SK-N-SH (cell line): ENCODE measurements at regions not wholly inside any gene's neighbourhood (a gene's known extent, or its start where the extent isn't known, plus 50 kb on each side); places are given as distances from the start of the nearest gene placed in this dataset.

Source experiments
- CTCF ChIP-seq: fragments of 200-600 bp; sonication (generic); IDR thresholded peaks from 2 replicates; pipeline ENCODE4 v1.6.1; 2017; ENCODE audit warnings: antibody characterized with exemption, mild to moderate bottlenecking, moderate library complexity
- EP300 ChIP-seq, 2 experiments: IDR thresholded peaks; 2 replicates each; pipeline versions ENCODE4 v1.4.0 to v1.6.1; 2012; ENCODE audit warnings: borderline replicate concordance in 1 of 2, low read depth in 1 of 2, low read length in 1 of 2
- FOSL2 ChIP-seq: IDR thresholded peaks from 2 replicates; pipeline ENCODE4 v1.4.0; 2012; ENCODE audit warnings: low read depth, mild to moderate bottlenecking, moderate library complexity, borderline replicate concordance
- FOXM1 ChIP-seq: IDR thresholded peaks from 2 replicates; pipeline ENCODE4 v1.4.0; 2012; ENCODE audit warnings: low read depth, mild to moderate bottlenecking
- POLR2AphosphoS5 ChIP-seq: IDR thresholded peaks from 2 replicates; pipeline ENCODE4 v1.6.1; 2012; ENCODE audit warnings: low read depth, low read length
- RAD21 ChIP-seq: IDR thresholded peaks from 2 replicates; pipeline ENCODE4 v1.6.1; 2012; ENCODE audit warnings: mild to moderate bottlenecking, low read length
- SMC3 ChIP-seq: IDR thresholded peaks from 2 replicates; pipeline ENCODE4 v1.6.1; 2012; ENCODE audit warnings: low read depth, low read length, improper control_type of control experiment
- TAF1 ChIP-seq: IDR thresholded peaks from 2 replicates; pipeline ENCODE4 v1.6.1; 2012; ENCODE audit warnings: low read depth, mild to moderate bottlenecking, low read length, moderate library complexity, borderline replicate concordance
- TEAD4 ChIP-seq: IDR thresholded peaks from 2 replicates; pipeline ENCODE4 v1.4.0; 2012; ENCODE audit warnings: mild to moderate bottlenecking, borderline replicate concordance; ENCODE audit not compliant: insufficient read depth
- USF1 ChIP-seq: IDR thresholded peaks from 2 replicates; pipeline ENCODE4 v1.4.0; 2012; ENCODE audit warnings: low read depth, borderline replicate concordance
- YY1 ChIP-seq: IDR thresholded peaks from 2 replicates; pipeline ENCODE4 v1.4.0; 2012; ENCODE audit warnings: low read depth, mild to moderate bottlenecking

GRCh38 chr13:111060237-111060919, 54.7 kb upstream of the ARHGEF7 start:
- TF ChIP-seq SMC3, result no peak
- no peak for TF ChIP-seq USF1
- TF ChIP-seq CTCF, result no peak
- TF ChIP-seq TEAD4, result no peak
- no peak for TF ChIP-seq EP300 (IDR thresholded peaks at IDR 0.05; ENCODE audit: borderline replicate concordance in 1 of 2, low read depth in 1 of 2, low read length in 1 of 2)
- TF ChIP-seq POLR2AphosphoS5, result no peak
- no peak for TF ChIP-seq FOSL2
- TF ChIP-seq RAD21, result no peak
- TF ChIP-seq TAF1, result no peak
- TF ChIP-seq YY1, result no peak
- TF ChIP-seq FOXM1, result no peak
